ENCODE measurements at regions not wholly inside any gene's neighbourhood (a gene's known extent, or its start where the extent isn't known, plus 50 kb on each side); places are given as distances from the start of the nearest gene placed in this dataset.

GRCh38 chr11:22138264-22138663, 54.6 kb upstream of the ANO5 start:
- DNase-seq (no peak), ATAC-seq (no peak)
- H3K27ac ChIP-seq: no peak overlapping the region
- intact Hi-C loops (cut with DNase I): loop anchor here in 2 of 10 donors (10.0 kb wide), 2 partner anchors 323 to 1493 kb away; no protein-coding TSS in a partner anchor
- H3K4me3 ChIP-seq: no peak overlapping the region
- no peaks in the 10 kb centered on the region for H3K4me1 ChIP-seq
- no peaks in the 10 kb centered on the region for H3K36me3 ChIP-seq
- no peaks in the 10 kb centered on the region for H3K27me3 ChIP-seq
- peaks cover 0 to 5% (median 0%) of the 10 kb centered on the region in 11 donors for H3K9me3 ChIP-seq
- TF ChIP-seq CTCF (IDR thresholded peaks at IDR 0.05): no peak
